ENCODE measurements at regions not wholly inside any gene's neighbourhood (a gene's known extent, or its start where the extent isn't known, plus 50 kb on each side); places are given as distances from the start of the nearest gene placed in this dataset.
"Not testable (repeated sequence)": the region's sequence is repeated elsewhere in the genome, so short reads cannot be mapped to it uniquely, and the experiment has no call there.

GRCh38 chr1:161454865-161455707 is 50.2 kb upstream of the FCGR2A start:
- not testable (repeated sequence) for H4K20me1 ChIP-seq (ENCODE audit: insufficient read depth, low read length); H3K79me2 ChIP-seq (ENCODE audit: low read length); H3K4me2 ChIP-seq (ENCODE audit: low read length); H3K27ac ChIP-seq (ENCODE audit: low read length); H3K4me1 ChIP-seq (ENCODE audit: low read length); H3K9ac ChIP-seq (ENCODE audit: low read length); H3K4me3 ChIP-seq (ENCODE audit: low read length); H3K27me3 ChIP-seq (ENCODE audit: low read depth, low read length); H3K36me3 ChIP-seq (replicated peaks; ENCODE audit: low read depth, low read length); H2AFZ ChIP-seq (ENCODE audit: low read depth, low read length); H3K9me3 ChIP-seq (ENCODE audit: insufficient read depth, low read length)

- H4K20me1 ChIP-seq (ENCODE audit: insufficient read depth, low read length); H3K9ac ChIP-seq (ENCODE audit: low read length); H3K4me2 ChIP-seq (ENCODE audit: low read length); H3K79me2 ChIP-seq (ENCODE audit: low read length); H3K27me3 ChIP-seq (ENCODE audit: low read depth, low read length); H3K4me3 ChIP-seq (ENCODE audit: low read length); H3K36me3 ChIP-seq (replicated peaks; ENCODE audit: low read depth, low read length); H3K27ac ChIP-seq (ENCODE audit: low read length); H3K9me3 ChIP-seq (ENCODE audit: insufficient read depth, low read length); H2AFZ ChIP-seq (ENCODE audit: low read depth, low read length); H3K4me1 ChIP-seq (ENCODE audit: low read length): not testable (repeated sequence)
Observed at GRCh38 chr1:161453950-161454864, 51.0 kb upstream of the FCGR2A start.

GRCh38 chr1:161451698-161452348 is 53.4 kb upstream of the FCGR2A start:
- not testable (repeated sequence) for H3K9ac ChIP-seq (ENCODE audit: low read length); H3K27me3 ChIP-seq (ENCODE audit: low read depth, low read length); H4K20me1 ChIP-seq (ENCODE audit: insufficient read depth, low read length); H3K36me3 ChIP-seq (replicated peaks; ENCODE audit: low read depth, low read length); H3K9me3 ChIP-seq (ENCODE audit: insufficient read depth, low read length); H3K79me2 ChIP-seq (ENCODE audit: low read length); H3K4me2 ChIP-seq (ENCODE audit: low read length); H2AFZ ChIP-seq (ENCODE audit: low read depth, low read length); H3K27ac ChIP-seq (ENCODE audit: low read length); H3K4me1 ChIP-seq (ENCODE audit: low read length); H3K4me3 ChIP-seq (ENCODE audit: low read length)

- H3K4me1 ChIP-seq (ENCODE audit: low read length); H3K4me3 ChIP-seq (ENCODE audit: low read length); H2AFZ ChIP-seq (ENCODE audit: low read depth, low read length); H3K4me2 ChIP-seq (ENCODE audit: low read length); H3K27ac ChIP-seq (ENCODE audit: low read length); H3K79me2 ChIP-seq (ENCODE audit: low read length); H3K9me3 ChIP-seq (ENCODE audit: insufficient read depth, low read length); H3K9ac ChIP-seq (ENCODE audit: low read length); H3K27me3 ChIP-seq (ENCODE audit: low read depth, low read length); H3K36me3 ChIP-seq (replicated peaks; ENCODE audit: low read depth, low read length); H4K20me1 ChIP-seq (ENCODE audit: insufficient read depth, low read length): not testable (repeated sequence)
Observed at GRCh38 chr1:161447760-161448332, 57.4 kb upstream of the FCGR2A start.

- H3K36me3 ChIP-seq (replicated peaks; ENCODE audit: low read depth, low read length); H3K27ac ChIP-seq (ENCODE audit: low read length); H3K79me2 ChIP-seq (ENCODE audit: low read length); H3K4me2 ChIP-seq (ENCODE audit: low read length); H3K4me1 ChIP-seq (ENCODE audit: low read length); H4K20me1 ChIP-seq (ENCODE audit: insufficient read depth, low read length); H2AFZ ChIP-seq (ENCODE audit: low read depth, low read length); H3K9me3 ChIP-seq (ENCODE audit: insufficient read depth, low read length); H3K4me3 ChIP-seq (ENCODE audit: low read length); H3K9ac ChIP-seq (ENCODE audit: low read length); H3K27me3 ChIP-seq (ENCODE audit: low read depth, low read length): not testable (repeated sequence)
Observed at GRCh38 chr1:161447040-161447759, 58.1 kb upstream of the FCGR2A start.

- not testable (repeated sequence) for H4K20me1 ChIP-seq (ENCODE audit: insufficient read depth, low read length); H2AFZ ChIP-seq (ENCODE audit: low read depth, low read length); H3K79me2 ChIP-seq (ENCODE audit: low read length); H3K4me1 ChIP-seq (ENCODE audit: low read length); H3K27ac ChIP-seq (ENCODE audit: low read length); H3K4me2 ChIP-seq (ENCODE audit: low read length); H3K36me3 ChIP-seq (replicated peaks; ENCODE audit: low read depth, low read length); H3K27me3 ChIP-seq (ENCODE audit: low read depth, low read length); H3K4me3 ChIP-seq (ENCODE audit: low read length); H3K9ac ChIP-seq (ENCODE audit: low read length); H3K9me3 ChIP-seq (ENCODE audit: insufficient read depth, low read length)
Observed at GRCh38 chr1:161444725-161445124, 60.5 kb upstream of the FCGR2A start.

- H3K9me3 ChIP-seq (ENCODE audit: insufficient read depth, low read length); H3K36me3 ChIP-seq (replicated peaks; ENCODE audit: low read depth, low read length); H3K79me2 ChIP-seq (ENCODE audit: low read length); H3K4me2 ChIP-seq (ENCODE audit: low read length); H3K27ac ChIP-seq (ENCODE audit: low read length); H2AFZ ChIP-seq (ENCODE audit: low read depth, low read length); H4K20me1 ChIP-seq (ENCODE audit: insufficient read depth, low read length); H3K9ac ChIP-seq (ENCODE audit: low read length); H3K4me3 ChIP-seq (ENCODE audit: low read length); H3K4me1 ChIP-seq (ENCODE audit: low read length); H3K27me3 ChIP-seq (ENCODE audit: low read depth, low read length): not testable (repeated sequence)
Observed at GRCh38 chr1:161444255-161444654, 61.0 kb upstream of the FCGR2A start.

Measured in OCI-LY3 (cell line).